Right cardiac atrium (tissue), 5 donors: ENCODE measurements at regions not wholly inside any gene's neighbourhood (a gene's known extent, or its start where the extent isn't known, plus 50 kb on each side); places are given as distances from the start of the nearest gene placed in this dataset.
A peak's percentile ranks its signal among the peaks of the same experiment; 100 is the strongest.
"Not testable (repeated sequence)": the region's sequence is repeated elsewhere in the genome, so short reads cannot be mapped to it uniquely, and the experiment has no call there.

ENCODE experiments used
- ATAC-seq, 2 donors: fragments of 200-7000 bp; cut with Tn5 transposase; one replicate each; pipeline versions ENCODE4 v1.8.0 to v1.9.1; 2020; ENCODE audit warnings: moderate library complexity in 2 of 2, mild to moderate bottlenecking in 1 of 2
- DNase-seq, 3 donors: peaks; one replicate each; pipeline ENCODE4 v3.0.0-alpha.2; 2020
- H3K27ac ChIP-seq: one replicate; pipeline ENCODE4 v1.5.1; 2013; ENCODE audit warnings: mild to moderate bottlenecking, low read length, control low read depth, moderate library complexity
- H3K27me3 ChIP-seq: one replicate; pipeline ENCODE4 v1.6.1; 2013; ENCODE audit not compliant: control insufficient read depth, insufficient read depth
- H3K4me1 ChIP-seq: one replicate; pipeline ENCODE4 v1.6.1; 2013; ENCODE audit warnings: low read length; ENCODE audit not compliant: control insufficient read depth, insufficient read depth
- H3K4me3 ChIP-seq: one replicate; pipeline ENCODE4 v1.5.1; 2013; ENCODE audit warnings: low read length, control low read depth
- H3K9me3 ChIP-seq: one replicate; pipeline ENCODE4 v1.6.1; 2013; ENCODE audit warnings: low read length; ENCODE audit not compliant: control insufficient read depth
- WGBS: extraction: QIAGEN DNeasy Blood & Tissue Kit; methylation state at CpG from one replicate; pipeline ENCODE4 v1.1.7; 2013; 5-methylcytosine and 5-hydroxymethylcytosine counted together
- intact Hi-C, 4 donors: fragments of 100-400 bp; cut with DNase I; formaldehyde crosslinking; loops; one replicate each; pipeline versions ENCODE4 v1.11.0 to v1.14.0; 2022 to 2023
- donor health status: healthy with polysubstance abuse.
- donor health status: DM: no; HTN: yes; CAD: no.
- donor health status: DM: no; HTN: no; CAD: no.
- donor health status: DM: no; HTN: yes; CAD: no; lungs with severe emphysema.
- donor health status: DM: yes; HTN: yes; CAD: no.

DNA sequence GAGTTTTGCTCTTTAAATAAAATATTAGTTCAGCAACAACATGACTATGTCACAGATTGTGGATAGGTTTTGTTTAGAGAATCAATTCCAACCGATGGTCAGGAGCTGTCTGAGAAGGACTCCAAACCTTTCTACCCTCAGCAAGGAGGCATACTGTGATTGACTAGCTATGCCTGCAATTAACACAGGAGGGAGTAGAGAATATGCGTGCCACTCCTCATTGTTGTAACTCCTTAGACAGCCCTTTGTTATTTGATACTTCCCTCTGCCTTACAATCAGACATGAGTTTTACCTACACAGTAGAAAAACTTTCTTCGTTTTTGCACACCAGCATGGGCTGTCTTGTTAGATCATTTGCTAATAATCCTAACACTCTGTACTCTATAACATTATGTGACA, 796.5 kb downstream of the PRIM2 start:
- H3K4me3 ChIP-seq: no peak overlapping the region
- H3K9me3 ChIP-seq: no peaks in the 10 kb centered on the region
- H3K4me1 ChIP-seq: no peaks in the 10 kb centered on the region
- ATAC-seq: no peak
- H3K27ac ChIP-seq: no peak overlapping the region
- intact Hi-C loops: no loop called here
- 28% methylated on average over 3 of the region's 3 CpGs for WGBS
- no peak for DNase-seq
- H3K27me3 ChIP-seq: no peaks in the 10 kb centered on the region

DNA sequence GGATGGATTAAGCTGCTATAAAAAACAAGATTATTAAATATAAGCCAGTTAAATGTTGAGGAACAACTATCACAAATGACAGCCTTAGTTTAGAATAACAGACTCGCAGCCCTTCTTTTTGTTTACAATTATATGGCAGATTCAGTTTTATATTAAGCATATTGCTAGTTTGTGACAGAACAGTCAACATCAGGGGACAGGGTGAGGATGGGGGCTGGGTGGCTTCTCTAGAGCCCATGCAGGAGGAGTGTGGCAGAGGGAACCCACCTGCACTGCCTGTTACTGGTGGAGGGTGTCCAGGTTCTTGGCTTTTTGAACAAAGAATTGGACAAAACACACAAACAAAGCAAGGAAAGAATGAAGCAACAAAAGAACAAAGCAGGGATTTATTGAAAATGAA, 799.7 kb downstream of the PRIM2 start:
- H3K4me1 ChIP-seq, H3K27ac ChIP-seq, DNase-seq, ATAC-seq, H3K4me3 ChIP-seq, H3K9me3 ChIP-seq, H3K27me3 ChIP-seq, intact Hi-C loops: not testable (repeated sequence)
- WGBS: 60% methylated on average over 1 of the region's 1 CpG

DNA sequence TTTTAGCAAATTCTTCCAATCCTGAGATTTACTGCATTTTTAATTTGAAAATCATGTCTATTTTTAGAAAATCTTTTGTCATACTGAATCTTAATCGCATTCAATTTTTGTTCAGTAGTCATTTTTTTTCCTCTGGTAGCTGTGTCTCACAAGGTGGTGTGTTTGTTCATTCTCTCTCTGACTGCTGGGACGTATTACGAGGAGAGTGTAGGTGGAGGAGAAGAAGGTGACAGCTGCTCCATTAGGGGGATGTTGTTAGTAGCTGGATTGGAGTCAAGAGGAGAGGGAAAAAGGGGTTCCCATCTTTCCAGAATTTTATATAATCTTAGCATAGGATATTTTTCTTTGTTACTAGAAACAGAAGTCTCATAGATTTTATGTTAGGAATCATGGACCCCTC, 804.2 kb downstream of the PRIM2 start:
- intact Hi-C loops, H3K9me3 ChIP-seq, H3K4me3 ChIP-seq, H3K27me3 ChIP-seq, ATAC-seq, DNase-seq, H3K4me1 ChIP-seq, H3K27ac ChIP-seq: not testable (repeated sequence)
- 80% methylated on average over 3 of the region's 3 CpGs for WGBS

DNA sequence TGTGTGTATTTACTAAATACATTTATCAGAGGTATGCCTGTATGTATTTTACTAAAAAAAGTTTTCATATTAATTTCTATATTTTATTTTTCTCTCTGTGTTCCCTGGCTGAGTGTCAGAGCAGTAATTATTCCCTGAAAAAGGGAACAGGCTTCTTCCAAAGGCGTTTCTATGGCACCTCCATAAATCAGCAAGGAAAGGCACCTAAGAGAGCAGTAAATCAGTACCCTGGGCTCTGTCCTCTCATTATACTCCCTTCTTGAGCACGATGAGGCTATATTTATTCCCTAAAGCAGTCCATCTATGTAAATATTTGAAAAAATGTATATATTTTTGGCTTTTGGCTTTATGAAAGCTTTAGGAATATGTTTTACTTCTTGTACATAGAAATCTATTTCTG, 806.3 kb downstream of the PRIM2 start:
- DNase-seq, H3K9me3 ChIP-seq, intact Hi-C loops, H3K27ac ChIP-seq, ATAC-seq, H3K4me3 ChIP-seq, H3K27me3 ChIP-seq, H3K4me1 ChIP-seq: not testable (repeated sequence)
- 33% methylated on average over 2 of the region's 2 CpGs for WGBS

DNA sequence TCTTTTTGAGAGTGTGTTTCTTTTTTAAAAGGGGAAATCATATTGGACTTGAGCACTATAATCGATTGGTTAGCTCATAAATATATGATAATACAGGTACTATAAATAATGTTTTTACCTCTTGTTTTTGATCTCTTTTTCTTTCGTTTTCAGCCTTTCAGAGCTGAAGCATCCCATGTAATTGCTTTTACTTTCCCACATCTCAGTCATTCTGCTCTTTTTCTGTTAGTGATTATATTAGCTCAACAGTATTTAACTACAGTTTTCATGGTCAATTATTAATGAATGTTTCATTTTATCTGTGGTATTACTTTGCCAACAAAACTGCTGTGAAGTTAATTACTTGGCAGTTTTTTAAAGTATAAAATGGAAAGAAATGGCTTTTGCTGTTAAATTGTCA, 811.1 kb downstream of the PRIM2 start:
- intact Hi-C loops, H3K4me1 ChIP-seq, ATAC-seq, H3K4me3 ChIP-seq, DNase-seq, H3K27ac ChIP-seq, H3K9me3 ChIP-seq, H3K27me3 ChIP-seq: not testable (repeated sequence)
- WGBS: 71% methylated on average over 2 of the region's 2 CpGs

DNA sequence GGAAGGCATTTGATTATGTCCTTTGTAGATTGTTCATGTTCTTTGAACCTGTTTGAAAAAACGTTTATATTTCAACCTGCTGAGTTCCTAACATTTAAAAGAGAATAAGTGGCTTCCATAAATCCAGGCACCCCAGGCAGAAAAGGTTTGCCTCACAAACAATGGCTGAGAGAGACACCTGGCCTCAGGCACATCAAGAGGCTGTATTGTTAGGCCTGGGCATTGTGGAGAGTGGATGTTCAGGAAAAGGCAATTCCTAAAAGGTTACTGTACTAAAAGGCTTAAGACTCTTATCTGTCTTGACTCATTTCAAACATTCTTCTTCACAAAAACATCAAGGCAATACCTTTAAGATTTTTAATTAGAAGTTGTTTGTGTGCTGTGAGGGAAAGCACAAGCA, 811.7 kb downstream of the PRIM2 start:
- H3K4me3 ChIP-seq, H3K27me3 ChIP-seq, H3K9me3 ChIP-seq, H3K27ac ChIP-seq, ATAC-seq, DNase-seq, H3K4me1 ChIP-seq, intact Hi-C loops: not testable (repeated sequence)
- 0% methylated on average over 1 of the region's 1 CpG for WGBS

DNA sequence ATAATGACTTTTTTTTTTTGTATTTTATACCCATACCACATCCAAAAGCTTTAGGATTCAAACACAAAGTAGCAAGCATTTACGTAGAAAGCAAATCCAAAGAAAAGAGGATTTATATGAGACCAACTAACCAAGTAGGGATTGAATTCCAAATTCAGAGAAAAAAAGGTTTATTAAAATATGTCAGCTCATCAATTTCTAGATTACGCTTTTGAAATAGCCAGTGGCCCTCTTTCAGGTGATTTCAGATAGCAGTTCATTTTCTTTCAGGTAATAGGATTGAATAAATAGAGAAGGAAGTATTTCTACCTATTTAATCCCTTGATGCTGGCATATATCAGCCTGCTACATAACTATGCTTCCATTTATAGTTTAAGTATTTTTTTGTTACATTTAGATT, 822.3 kb downstream of the PRIM2 start:
- WGBS: 81% methylated on average over 2 of the region's 2 CpGs
- H3K4me3 ChIP-seq, H3K27me3 ChIP-seq, H3K27ac ChIP-seq, DNase-seq, intact Hi-C loops, H3K9me3 ChIP-seq, H3K4me1 ChIP-seq, ATAC-seq: not testable (repeated sequence)

DNA sequence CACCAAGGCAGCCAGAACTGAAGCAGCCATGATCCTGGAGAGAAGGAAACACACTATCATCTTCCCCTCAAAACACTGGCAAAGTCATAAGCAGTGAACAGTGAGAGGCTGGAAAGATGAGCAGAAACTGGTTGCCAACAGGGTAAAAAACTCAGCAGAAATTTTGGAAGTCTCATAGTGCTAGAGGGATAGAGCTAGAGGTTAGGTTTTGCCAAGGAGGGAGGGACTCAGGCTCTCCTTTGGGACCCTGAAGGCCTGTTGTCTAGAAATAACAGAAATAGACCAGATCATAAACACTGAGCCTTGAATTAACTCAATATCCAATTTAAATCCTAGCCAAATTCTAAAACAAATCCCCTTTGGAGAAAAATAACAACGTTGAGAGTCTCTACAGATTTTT, 853.6 kb downstream of the PRIM2 start:
- intact Hi-C loops, H3K4me3 ChIP-seq, H3K27ac ChIP-seq, DNase-seq, H3K9me3 ChIP-seq, H3K4me1 ChIP-seq, H3K27me3 ChIP-seq: not testable (repeated sequence)
- 52% methylated on average over 1 of the region's 1 CpG for WGBS
- ATAC-seq: peak in 1 of 2 donors; percentile 43

DNA sequence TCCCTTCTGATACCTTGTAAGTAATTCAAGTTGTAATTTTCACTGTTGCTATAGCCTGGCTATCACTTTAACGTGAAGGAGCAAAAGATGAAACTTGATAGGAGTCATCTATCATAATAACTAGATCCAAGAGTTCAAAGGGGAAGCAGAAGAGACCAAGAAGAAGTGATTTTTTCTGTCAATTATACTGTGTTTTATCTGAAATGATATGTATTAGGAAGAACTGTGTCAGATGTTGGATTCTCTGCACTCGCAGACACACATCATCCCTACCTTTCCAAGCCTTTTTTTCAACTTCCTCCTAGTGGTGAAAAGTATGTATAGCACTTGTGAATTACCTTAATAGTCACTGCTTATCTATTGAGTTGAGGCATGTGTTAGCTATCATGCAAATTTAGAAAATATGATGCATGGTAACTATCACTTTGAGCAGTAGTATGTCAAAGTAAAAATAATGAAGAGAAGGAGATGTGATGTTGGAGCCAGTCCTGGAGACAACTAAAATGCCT, 864.2 kb downstream of the PRIM2 start:
- H3K27ac ChIP-seq, H3K9me3 ChIP-seq, DNase-seq, ATAC-seq, intact Hi-C loops, H3K4me1 ChIP-seq, H3K27me3 ChIP-seq, H3K4me3 ChIP-seq: not testable (repeated sequence)
- WGBS: 53% methylated on average over 2 of the region's 2 CpGs

DNA sequence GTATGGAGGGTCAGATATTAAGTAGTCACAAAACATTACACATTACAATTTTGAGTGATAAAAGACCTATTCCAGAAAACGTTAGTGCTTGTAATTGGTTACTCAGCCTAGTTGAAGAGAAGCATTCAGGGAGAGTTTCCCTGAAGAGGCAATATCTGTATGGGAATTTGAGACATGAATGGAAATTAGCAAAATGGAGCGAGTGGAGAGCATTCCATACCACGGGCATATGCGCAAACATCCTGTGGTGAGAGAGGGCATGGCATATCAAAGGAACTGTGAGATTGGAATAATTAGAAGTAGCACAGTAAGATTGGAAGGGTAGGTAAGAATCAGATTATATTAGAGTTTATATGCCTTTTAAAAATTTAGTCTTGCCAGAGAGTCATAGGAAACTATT, 867.9 kb downstream of the PRIM2 start:
- DNase-seq, H3K27ac ChIP-seq, H3K9me3 ChIP-seq, ATAC-seq, H3K4me1 ChIP-seq, intact Hi-C loops, H3K27me3 ChIP-seq, H3K4me3 ChIP-seq: not testable (repeated sequence)
- 79% methylated on average over 4 of the region's 4 CpGs for WGBS

DNA sequence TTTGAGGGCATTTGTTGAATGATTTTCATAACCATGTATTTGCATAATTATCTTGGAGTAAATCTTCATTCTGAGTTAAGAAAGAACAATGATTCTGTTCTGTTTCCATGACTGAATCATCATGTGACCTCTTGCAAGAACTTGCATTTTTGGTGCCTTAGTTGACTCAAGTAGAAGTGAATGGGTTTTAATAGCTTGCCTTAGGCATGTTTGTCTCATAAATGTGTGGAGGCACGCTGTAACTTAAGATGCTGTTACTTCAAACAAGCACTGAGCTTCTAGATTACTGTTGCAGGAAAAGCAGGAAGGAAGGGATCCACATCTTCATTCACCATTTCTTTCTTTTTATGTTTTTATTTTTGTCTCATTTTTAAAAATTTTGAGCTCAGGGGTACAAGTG, 875.8 kb downstream of the PRIM2 start:
- H3K27ac ChIP-seq: not testable (repeated sequence)

DNA sequence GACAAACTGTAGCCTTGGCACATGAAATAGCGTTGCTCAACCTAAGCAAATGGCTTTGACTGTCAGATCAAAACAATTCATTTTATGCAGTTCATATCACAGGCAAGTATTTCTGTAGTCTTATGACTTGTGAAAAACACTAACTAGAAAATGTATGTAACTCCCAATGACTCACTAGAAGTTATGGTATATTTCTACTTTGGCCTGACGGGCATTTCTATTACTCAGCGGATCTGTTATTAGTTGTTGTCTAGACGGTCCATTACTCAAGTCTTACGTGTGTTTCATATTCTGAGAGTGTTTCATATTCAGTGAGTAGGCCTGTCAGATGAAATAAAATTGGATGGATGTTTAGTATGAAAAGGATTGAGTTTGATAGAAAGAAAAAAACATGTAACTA, 880.9 kb downstream of the PRIM2 start:
- 78% methylated on average over 5 of the region's 5 CpGs for WGBS
- DNase-seq: no peak
- Histone ChIP-seq H3K4me3 (no peak overlapping the region), H3K27me3 (no peaks in the 10 kb centered on the region), H3K27ac (no peak overlapping the region), H3K4me1 (no peaks in the 10 kb centered on the region), H3K9me3 (no peaks in the 10 kb centered on the region)
- ATAC-seq: no peak
- intact Hi-C loops: no loop called here

More for the DNA sequence above, 875.8 kb downstream of the PRIM2 start:
- H3K9me3 ChIP-seq, H3K27me3 ChIP-seq, ATAC-seq, intact Hi-C loops, H3K4me3 ChIP-seq, H3K4me1 ChIP-seq, DNase-seq: not testable (repeated sequence)
- 62% methylated on average over 1 of the region's 1 CpG for WGBS
